ENCODE measurements at regions not wholly inside any gene's neighbourhood (a gene's known extent, or its start where the extent isn't known, plus 50 kb on each side); places are given as distances from the start of the nearest gene placed in this dataset.

DNA sequence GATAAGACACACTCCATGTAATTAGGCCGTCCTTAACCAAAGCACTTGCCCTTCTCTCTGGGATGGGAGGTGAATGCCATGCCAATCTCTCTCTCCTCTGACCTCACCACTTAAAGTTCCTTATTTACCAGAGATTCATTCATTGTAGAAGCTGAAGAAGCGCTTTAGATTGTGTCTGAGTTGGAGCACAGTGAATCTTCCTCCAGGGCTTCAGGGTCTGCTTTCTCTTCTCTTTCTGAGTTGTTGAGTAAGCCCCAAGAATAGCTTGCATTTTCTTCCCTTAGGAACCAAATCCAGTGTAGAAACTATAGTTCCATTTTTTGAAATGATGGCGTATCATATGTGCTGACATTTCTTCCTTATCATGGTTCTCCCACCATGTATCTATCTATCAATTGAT is 104.5 kb upstream of the MAML3 start:
- TF ChIP-seq ZFP30 (CRISPR knock-in tag; IDR thresholded peaks at IDR 0.05), result no peak
- no peak for TF ChIP-seq PPARA (CRISPR knock-in tag; IDR thresholded peaks at IDR 0.05; ENCODE audit: borderline replicate concordance)
- TF ChIP-seq, protein P1, sequence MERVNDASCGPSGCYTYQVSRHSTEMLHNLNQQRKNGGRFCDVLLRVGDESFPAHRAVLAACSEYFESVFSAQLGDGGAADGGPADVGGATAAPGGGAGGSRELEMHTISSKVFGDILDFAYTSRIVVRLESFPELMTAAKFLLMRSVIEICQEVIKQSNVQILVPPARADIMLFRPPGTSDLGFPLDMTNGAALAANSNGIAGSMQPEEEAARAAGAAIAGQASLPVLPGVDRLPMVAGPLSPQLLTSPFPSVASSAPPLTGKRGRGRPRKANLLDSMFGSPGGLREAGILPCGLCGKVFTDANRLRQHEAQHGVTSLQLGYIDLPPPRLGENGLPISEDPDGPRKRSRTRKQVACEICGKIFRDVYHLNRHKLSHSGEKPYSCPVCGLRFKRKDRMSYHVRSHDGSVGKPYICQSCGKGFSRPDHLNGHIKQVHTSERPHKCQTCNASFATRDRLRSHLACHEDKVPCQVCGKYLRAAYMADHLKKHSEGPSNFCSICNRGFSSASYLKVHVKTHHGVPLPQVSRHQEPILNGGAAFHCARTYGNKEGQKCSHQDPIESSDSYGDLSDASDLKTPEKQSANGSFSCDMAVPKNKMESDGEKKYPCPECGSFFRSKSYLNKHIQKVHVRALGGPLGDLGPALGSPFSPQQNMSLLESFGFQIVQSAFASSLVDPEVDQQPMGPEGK (CRISPR knock-in tag; IDR thresholded peaks at IDR 0.05; ENCODE audit: borderline replicate concordance), result no peak
- no peak for TF ChIP-seq ARNTL (CRISPR knock-in tag; IDR thresholded peaks at IDR 0.05; ENCODE audit: borderline replicate concordance, low read depth)
- TF ChIP-seq, protein P2, sequence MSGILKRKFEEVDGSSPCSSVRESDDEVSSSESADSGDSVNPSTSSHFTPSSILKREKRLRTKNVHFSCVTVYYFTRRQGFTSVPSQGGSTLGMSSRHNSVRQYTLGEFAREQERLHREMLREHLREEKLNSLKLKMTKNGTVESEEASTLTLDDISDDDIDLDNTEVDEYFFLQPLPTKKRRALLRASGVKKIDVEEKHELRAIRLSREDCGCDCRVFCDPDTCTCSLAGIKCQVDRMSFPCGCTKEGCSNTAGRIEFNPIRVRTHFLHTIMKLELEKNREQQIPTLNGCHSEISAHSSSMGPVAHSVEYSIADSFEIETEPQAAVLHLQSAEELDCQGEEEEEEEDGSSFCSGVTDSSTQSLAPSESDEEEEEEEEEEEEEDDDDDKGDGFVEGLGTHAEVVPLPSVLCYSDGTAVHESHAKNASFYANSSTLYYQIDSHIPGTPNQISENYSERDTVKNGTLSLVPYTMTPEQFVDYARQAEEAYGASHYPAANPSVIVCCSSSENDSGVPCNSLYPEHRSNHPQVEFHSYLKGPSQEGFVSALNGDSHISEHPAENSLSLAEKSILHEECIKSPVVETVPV (CRISPR knock-in tag; IDR thresholded peaks at IDR 0.05), result no peak
- TF ChIP-seq GLIS3 (CRISPR knock-in tag; IDR thresholded peaks at IDR 0.05), result no peak
- no peak for TF ChIP-seq ZNF8 (CRISPR knock-in tag; IDR thresholded peaks at IDR 0.05)
